GM18511 (cell line): ENCODE measurements at regions not wholly inside any gene's neighbourhood (a gene's known extent, or its start where the extent isn't known, plus 50 kb on each side); places are given as distances from the start of the nearest gene placed in this dataset.

ENCODE experiments used
- ATAC-seq: cut with Tn5 transposase; IDR thresholded peaks from one replicate; pipeline ENCODE4 v1.9.1; 2021; ENCODE audit warnings: mild to moderate bottlenecking, moderate library complexity; ENCODE audit not compliant: unreplicated experiment

DNA sequence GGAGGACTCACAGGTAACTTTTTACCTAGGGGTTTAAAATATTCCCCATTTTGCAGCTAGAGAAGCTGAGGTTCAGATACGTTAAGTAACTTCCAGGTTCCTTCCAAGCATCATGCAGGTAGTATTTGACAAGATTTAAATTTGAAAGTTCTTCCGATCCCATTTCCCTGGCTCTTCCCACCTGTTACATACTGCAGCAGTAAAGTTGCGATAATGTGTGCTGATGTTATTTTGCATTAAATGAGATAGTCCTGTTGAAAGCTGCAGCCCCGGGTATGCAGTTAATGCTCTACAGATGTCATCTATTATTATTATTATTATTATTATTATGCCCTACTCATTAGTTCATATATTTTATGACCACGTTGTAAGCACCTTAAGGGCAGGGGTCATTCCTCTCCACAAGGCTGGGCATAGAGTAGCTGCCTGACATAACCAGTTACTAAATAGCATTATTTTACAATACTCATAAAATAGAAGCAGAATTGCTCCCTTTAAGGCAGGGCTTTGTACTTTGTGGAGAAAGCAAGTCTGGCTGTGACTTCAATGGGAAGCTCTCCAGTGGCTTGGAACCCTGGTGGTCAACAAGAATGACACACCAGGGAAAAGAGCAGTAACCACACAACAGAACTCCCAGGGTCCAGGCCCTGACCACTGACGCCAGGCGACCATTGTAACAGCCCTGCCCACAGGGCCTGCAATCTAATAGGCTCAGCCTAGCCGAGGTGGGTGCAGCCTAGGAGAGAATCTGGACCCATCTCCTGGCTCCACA is 90.8 kb upstream of the CALM2 start:
- ATAC-seq = no peak

DNA sequence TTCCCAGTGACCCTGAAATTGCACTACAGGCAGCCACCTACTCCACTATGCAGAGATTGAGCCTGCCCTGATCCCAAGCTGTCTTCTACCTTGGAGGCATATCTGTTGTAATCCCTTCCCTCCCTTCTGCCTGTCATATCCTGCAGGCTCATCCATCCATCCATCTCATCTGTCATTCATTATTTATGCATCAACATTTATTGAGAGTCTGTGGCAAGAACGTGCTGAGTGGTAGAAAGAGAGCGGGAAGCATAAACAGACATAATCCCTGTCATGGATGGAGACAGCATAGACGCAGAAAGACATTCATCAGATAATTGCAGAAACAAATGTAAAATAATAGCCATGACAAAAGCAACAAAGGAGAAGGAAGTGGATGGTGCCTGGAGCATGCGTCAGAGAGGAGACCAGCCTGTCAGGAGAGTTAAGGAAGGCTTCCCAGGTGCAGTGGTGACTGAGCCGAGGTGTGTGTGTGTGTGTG is 89.5 kb upstream of the CALM2 start:
- no peak for ATAC-seq

DNA sequence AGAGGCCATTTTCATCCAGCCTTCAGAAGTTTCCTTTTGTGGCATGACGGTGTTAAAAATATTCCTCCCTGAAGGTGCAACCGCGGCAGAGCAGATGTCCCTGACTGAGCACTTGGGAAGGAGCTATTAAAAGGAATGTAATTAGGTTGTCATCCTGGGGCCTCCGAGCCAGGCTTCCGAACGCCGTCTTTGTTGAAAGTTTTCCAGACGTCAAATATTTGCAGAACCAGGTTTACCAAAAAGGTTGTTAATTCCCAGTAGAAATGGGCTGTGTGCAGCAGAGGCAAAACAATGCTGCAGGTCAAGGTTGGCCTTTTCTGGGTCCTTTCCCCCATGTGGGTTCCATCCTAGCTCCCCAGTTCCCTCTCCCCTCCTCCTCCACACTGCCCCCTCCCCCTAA is 88.8 kb upstream of the CALM2 start:
- no peak for ATAC-seq

DNA sequence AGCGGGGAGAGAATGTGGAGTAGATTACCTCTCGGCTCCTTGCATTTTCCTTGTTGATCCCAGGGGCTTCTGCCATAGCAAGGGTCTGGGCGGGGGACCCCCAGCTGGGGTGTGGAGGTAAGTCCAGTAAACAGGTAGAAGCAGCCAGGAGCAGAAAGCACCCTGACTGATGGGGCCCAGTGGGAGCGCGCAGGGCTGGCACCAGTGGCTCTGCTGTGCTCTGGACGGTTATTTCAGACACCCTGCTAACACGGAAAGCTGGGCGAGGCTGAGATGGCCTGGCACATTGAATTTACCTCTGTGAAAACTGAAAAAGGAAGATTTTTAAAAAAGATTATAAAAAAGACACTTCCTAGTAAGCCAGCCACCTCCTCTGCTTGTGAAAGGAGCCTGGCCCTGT is 88.4 kb upstream of the CALM2 start:
- no peak for ATAC-seq

DNA sequence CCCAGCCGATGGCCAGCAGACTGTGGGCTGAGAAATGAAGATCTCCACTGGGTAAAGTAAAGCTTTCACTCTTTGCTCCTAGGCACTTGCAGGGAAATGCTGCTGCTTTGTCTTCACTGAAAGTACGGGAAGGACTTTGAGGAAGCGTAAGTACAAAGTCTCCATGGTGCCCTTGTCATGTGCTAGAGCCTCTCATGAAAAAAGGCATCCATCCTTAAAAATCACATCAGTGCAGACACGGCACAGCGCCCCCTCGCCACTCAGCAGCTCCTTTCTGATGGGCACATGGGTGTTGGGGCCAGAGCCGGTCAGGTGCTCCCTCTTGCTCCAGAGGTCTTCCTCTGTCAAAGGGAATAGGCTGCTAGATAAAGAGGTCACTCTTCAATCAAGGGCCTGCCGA is 87.8 kb upstream of the CALM2 start:
- ATAC-seq = no peak

DNA sequence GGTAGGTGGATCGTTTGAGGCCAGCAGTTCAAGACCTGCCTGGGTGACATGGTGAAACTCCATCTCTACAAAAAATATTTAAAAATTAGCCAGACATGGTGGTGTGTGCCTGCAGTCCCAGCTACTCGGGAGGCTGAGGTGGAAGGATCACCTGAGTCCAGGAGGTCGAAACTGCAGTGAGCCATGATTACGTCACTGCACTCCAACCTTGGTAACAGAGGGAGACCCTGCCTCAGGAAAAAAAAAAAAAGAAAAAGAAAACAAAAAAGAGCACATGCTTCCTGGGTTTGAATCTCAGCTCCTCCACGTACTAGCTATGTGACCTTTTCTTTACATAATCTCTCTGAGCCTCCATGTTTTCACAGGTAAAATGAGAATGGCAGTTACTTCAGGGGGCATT is 86.3 kb upstream of the CALM2 start:
- no peak for ATAC-seq

DNA sequence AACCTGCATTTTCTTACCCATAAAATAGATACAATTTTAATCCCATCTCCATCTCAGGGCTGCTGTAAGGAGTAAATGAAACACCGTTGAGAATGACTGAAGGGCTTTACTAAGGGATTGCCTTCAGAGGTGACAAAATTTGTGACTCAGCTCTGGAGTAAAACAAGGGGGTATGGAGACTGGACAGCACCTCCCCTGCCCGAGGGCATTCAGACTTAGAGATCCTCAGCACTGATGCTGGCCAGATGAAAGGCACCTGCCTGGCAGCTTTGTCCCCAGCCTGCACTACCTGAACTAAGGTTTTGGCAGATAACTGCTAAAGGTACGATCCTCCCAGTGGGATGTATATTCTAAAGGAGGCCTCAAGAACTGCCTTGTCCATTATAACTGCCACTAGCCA is 84.7 kb upstream of the CALM2 start:
- ATAC-seq = no peak

DNA sequence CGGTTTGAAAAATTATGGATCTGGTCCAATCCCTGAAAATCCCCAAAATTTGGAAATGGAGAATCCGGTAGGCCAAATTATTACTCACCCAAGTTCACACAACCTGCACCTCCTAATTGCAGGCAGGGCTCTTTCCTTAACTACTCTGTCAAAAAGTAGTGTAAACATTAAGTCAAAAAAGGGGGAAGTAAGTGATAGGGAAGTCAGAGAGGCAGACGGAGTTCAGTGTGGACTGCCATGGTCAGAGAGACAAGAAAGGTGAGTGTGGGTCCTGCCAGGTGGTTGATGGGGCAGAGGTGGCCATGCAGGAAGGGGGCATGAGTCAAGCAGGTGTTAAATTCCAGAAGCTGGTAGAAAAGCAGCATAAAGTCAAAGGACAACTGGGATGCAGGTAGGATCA is 83.5 kb upstream of the CALM2 start:
- ATAC-seq = no peak

DNA sequence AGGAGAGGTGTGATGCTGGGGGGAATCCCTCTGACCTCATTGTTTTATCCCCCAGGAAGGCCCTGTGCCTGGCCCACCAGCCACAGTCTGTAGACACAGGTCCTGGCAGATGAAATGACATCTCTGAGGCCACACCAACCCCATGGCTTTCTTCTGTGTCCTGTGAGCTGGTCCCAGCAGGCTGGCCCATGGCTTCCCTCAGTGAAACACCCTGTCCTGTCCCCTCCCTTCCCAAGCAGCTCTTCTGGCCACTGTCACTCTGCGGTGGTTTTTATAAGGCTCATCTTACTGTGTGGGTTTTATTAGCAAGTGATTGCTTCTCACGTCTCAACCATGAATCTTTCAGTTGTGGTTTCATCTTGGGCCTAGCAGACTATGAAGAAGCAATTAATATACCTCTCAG is 81.6 kb upstream of the CALM2 start:
- ATAC-seq = no peak

DNA sequence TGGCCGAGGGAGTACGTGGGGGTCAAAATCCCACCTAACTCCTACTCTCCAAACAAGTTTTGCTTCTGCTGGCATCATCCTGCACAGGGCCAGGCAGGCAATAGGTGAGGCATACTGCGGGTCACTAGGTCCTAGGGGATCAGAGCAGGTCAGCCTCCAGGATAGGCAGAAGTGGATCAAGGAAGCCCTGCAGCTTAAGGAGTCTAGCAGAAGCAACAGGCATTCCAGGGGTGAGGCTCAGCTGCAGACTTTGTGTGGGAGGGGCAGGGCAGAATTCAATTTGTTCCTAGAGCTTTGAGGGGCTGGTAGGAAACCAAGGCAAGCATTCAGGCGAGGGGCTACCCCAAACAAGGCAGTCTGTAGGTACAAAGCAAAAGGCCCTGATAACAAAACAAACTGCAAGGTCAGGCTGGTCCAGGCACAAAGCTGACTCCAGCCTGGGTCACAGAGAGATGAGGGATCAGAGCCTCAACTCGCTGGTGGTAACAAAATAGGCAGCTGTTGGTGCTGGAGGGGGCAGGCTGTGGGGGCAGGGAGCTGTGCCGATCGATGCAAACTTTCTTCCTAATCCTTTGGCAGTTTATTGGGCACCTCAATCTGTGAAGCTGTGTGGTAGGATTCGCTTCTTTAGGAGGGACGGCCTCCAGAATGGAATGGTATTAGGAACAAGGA is 80.2 kb upstream of the CALM2 start:
- ATAC-seq = no peak

DNA sequence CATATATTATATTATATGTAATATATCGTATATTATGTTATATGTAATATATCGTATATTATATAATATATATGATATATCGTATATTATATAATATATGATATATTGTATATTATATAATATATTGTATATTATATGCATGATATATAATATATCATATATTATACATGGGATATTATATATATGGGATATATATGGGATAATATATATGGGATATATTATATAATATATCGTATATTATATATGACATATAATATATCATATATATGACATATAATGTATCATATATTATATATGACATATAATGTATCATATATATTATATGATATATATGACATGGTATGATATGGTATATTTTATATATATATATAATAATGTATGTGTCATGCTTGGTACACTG is 79.5 kb upstream of the CALM2 start:
- ATAC-seq = no peak

DNA sequence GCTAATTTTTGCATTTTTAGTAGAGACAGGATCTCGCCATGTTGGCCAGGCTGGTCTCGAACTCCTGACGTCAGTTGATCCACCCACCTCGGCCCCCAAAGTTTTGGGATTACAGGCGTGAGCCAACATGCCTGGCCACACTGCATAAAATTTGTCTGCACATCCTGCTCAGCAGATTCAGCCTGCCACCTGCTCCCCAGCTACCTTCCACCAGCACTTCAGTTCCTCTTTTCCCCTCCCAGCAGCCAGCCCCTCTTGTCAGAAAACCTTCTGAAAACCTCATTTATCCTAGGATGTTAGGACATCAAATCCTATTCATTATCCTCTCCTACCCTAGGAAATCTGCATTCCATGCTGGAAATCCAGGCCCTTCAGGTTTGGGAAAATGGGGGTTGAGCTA is 78.2 kb upstream of the CALM2 start:
- ATAC-seq = no peak

DNA sequence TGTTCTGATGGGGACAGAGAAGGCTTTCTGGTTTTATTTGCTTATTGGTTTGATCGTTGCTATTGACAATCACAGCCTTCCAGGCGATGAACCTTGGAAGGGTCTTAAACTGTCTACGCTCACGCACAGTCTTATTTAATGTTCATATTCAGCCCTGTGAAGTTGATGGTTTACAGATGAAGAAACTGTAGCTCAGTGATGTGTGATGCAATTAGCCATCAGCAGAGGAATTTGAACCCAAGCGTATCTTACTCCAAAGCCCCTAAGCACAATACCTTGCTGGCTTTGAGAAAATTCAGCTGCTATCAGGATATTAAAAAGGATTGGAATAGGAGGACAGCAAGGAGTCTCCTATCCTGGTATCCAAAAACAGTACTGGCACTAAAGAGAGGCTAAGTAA is 77.1 kb upstream of the CALM2 start:
- ATAC-seq = no peak

DNA sequence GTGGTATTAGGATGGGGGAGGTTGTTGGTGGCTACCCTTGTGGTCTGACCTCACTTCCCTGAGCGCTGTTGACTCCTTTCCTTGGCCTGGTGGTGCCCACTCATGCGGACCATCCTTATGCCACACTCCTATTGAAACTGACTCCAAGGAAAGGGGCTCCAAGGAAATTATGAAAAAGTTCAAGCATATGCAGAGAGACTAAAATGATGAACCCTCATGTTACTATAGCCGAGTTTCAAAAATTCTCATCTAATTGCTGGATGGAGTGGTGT is 75.0 kb upstream of the CALM2 start:
- no peak for ATAC-seq

DNA sequence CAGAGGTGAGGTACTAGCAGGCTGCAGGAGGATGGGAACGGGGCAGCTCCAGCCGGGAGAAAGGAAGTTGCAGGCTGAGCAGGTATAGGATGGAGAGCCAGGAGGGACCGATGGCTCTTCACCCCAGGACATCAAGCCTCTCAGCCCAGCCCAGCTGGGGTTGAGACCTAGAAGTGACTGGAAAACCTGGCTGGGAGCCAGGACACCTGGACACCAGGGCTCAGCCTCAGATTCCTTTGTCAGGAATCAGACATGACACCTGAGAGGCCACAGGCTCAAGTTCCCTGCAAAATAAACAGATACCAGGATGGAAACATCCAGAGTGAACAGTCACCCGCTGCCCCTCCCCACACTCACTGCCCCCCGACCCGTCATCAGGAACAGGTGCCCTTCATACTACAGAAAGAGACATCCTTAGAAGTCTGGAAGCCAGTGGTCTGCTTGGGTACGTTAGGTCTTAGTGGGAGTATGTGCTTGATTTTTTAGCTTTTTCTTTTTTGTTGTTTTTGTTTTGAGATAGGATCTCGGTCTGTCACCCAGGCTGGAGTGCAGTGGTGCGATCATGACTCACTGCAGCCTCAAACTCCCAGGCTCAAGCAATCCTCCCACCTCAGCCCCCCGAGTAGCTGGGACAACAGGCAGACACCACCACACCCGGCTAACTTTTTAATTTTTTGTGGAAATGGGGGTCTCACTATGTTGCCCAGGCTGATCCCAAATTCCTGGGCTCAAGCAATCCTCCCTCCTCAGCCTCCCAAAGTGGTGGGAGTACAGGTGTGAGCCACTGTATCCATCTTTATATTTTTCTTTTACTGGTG is 74.5 kb upstream of the CALM2 start:
- no peak for ATAC-seq

DNA sequence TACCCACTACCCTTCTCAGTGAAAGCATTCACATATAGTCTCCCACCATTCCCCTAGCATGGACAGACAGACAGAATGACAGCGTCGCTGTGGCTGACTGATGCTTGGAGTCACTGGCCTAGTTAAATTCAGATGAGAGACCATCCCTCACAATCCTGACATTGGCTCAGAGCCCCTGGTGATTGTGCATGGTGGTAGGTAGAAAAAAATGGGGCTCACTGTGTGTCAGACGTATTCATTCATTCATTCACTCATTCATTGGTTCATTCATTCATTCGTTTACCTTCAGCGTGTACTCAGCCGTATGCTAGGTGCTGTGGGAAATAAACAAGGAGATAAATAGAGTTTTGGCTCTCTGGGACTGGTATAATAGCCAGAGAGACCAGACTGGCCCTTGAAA is 73.6 kb upstream of the CALM2 start:
- ATAC-seq = no peak

DNA sequence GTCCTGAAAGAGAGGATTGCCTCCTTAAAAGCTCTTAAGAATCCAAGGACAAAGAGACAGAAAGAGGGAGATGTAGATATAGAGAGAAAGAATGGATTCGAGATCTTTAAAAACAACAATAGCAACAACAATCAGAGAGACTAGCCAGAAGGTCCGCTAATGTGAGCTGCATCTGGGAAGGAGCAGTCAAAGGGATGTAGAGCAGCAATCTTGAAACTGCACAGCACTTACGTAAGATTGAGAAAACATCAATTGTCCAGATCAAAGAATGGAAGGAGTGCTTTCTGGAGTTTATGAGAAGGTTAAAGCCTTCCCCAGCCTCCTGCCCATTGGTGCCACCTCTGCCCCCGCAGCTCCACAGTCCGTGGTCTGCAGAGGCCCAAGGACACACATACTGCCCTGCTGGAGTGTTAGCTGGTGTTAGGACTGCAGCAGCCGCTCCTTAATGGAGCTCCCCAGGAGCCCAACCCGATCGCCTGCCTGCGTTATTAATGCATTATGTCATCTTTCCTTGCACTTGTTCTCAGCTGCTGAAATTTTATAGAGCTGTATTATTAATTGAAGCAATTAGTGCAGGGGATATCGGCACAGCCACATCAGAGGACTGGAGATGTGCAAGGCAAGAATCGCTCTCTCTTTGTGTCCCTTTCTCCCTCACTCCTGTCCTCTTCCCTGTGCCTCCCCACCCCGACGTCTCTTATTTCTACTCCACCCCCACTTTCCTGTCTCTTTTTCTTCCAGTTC is 73.0 kb upstream of the CALM2 start:
- no peak for ATAC-seq

DNA sequence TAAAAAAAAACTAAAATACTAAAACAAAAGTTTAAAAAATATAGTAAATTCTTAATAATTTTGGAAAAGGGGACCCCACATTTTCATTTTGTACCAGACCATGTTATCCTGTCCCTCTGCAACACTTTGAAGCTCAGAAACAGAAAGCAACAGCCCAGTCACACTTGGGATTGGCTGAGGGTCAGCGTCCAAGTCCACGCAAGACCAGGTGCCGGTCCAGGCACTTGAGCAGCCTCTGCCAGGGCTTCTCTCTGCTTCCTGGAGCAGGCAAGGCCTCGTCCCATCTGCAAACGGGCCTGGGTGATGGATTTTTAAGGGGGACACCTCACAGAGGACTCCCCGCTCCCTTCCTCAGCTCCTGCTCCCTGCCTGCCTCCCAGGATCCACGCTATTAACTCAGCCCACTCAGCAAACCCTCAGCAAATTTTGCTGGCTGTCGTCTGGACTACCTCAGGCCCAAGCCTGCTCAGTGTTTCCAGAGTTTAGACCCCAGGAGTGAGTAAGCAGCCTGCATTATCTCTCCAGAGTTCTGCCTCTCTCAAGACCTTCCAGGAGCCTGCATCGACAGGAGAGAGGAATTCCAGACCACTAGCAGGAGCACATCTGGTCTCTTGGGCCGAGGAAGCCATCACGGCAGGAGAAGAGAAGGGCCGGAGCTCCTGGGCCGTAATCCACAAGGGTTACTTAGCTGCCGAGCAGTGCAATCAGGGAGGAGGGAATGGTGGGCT is 67.4 kb upstream of the CALM2 start:
- ATAC-seq = no peak

DNA sequence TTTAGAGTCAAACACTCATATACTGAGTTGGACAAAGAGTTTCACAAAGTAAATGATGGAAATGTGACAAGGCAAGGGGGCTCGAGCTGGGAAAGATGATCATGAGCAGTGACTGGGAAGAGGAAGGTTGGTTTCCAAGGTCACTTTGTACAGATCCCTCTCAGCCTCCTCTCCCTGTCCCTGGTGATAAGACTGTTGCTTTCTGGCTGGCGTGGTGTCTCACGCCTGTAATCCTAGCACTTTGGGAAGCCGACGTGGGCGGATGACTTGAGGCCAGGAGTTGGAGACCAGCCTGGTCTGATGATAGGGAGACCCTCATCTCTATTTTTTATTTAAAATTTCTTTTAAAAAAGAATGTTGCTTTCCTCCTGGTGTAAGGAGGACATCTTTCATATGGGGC is 65.4 kb upstream of the CALM2 start:
- ATAC-seq = no peak

DNA sequence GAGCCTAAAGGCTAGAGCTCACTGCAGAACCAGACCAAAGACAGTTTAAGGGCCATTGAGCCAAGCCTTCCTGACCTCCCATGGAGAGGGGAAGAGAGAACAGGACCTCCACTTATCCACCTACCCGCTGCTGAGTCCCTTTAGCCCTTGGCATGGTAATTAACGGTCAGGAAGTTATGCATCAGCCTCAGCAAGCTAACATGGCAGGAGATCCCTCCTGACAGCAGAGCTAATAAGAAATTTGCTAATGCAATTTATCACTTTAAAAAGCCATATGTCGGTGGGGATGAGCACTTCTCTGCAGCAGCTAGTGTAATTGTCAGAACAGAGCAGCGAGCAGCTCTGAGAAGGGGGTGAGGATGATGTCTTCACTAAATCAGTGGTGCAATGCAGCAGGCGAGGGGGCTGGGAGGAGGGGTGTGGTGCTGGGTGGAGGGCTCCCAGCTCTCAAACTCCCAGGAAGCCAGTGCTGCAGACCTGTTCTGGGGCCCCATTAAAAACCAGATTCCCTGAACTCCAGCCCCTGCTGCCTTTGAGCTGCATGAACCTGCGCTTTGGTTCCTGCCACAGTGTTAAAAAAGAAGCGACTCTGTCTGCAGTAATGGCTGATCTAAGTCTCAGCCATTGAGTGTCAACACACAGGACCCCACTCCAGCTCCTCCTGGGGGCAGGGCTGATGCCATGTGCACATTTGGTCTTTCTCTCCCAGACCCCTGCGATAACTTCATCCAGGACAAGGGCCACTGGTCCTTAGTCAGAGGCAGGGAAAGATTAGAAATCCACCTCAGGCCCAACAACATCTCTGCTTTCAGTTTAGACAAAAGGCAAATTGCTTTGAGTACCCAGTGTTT is 63.0 kb upstream of the CALM2 start:
- ATAC-seq = no peak
